H1 (cell line): ENCODE measurements at regions not wholly inside any gene's neighbourhood (a gene's known extent, or its start where the extent isn't known, plus 50 kb on each side); places are given as distances from the start of the nearest gene placed in this dataset.

Experiments used
- MAFK ChIP-seq: IDR thresholded peaks from 2 replicates; pipeline ENCODE4 v1.6.1; 2012; ENCODE audit warnings: low read depth, mild to moderate bottlenecking, improper control_type of control experiment, low read length
- RFX5 ChIP-seq: IDR thresholded peaks from 2 replicates; pipeline ENCODE4 v1.6.1; 2011; ENCODE audit warnings: low read depth, low read length, improper control_type of control experiment, borderline replicate concordance
- SRF ChIP-seq: IDR thresholded peaks from 2 replicates; pipeline ENCODE4 v1.6.1; 2011; ENCODE audit warnings: mild to moderate bottlenecking, low read depth, low read length, moderate library complexity
- ZNF274 ChIP-seq: IDR thresholded peaks from 2 replicates; pipeline ENCODE4 v1.7.0; 2012; ENCODE audit warnings: low read length, borderline replicate concordance; ENCODE audit errors: extremely low read depth
- TF ChIP-seq, protein P1 (sequence below): IDR thresholded peaks from 2 replicates; pipeline ENCODE4 v1.6.1; 2012; ENCODE audit warnings: inconsistent platforms
- TF ChIP-seq, protein P2 (sequence below): IDR thresholded peaks from 2 replicates; pipeline ENCODE4 v1.6.1; 2011; ENCODE audit warnings: low read length, improper control_type of control experiment

DNA sequence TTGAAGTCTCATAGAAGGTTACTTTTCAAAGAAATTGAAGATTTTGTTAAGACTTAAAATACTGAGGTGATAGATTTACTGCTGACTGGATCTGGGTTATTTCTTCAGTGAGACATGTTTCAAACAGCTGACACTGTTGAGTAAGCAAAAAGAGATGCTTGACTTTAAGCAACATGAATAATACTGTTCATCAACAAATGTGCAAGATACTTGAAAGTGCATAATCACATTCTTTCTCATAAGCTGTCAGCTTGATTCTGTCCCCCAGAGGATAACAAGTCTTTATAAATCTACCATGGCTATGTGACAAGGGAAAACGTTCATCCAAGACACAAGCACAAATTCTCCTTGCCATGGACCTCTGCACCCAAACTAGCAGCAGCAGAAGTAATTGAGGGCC lies 260.1 kb upstream of the CDH18 start:
- TF ChIP-seq ZNF274 (no peak), SRF (no peak), RFX5 (no peak), MAFK (no peak)
- TF ChIP-seq, protein P1, sequence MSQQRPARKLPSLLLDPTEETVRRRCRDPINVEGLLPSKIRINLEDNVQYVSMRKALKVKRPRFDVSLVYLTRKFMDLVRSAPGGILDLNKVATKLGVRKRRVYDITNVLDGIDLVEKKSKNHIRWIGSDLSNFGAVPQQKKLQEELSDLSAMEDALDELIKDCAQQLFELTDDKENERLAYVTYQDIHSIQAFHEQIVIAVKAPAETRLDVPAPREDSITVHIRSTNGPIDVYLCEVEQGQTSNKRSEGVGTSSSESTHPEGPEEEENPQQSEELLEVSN = no peak
- TF ChIP-seq, protein P2, sequence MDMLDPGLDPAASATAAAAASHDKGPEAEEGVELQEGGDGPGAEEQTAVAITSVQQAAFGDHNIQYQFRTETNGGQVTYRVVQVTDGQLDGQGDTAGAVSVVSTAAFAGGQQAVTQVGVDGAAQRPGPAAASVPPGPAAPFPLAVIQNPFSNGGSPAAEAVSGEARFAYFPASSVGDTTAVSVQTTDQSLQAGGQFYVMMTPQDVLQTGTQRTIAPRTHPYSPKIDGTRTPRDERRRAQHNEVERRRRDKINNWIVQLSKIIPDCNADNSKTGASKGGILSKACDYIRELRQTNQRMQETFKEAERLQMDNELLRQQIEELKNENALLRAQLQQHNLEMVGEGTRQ = no peak
